GM19351 (cell line): ENCODE measurements at regions not wholly inside any gene's neighbourhood (a gene's known extent, or its start where the extent isn't known, plus 50 kb on each side); places are given as distances from the start of the nearest gene placed in this dataset.
"Not testable (repeated sequence)": the region's sequence is repeated elsewhere in the genome, so short reads cannot be mapped to it uniquely, and the experiment has no call there.

Experiments used
- ATAC-seq: cut with Tn5 transposase; IDR thresholded peaks from one replicate; pipeline ENCODE4 v1.9.1; 2021; ENCODE audit warnings: mild to moderate bottlenecking, moderate library complexity; ENCODE audit not compliant: unreplicated experiment

GRCh38 chr2:83224591-83225200 lies 1234.4 kb downstream of the SUCLG1 start:
- no peak for ATAC-seq

DNA sequence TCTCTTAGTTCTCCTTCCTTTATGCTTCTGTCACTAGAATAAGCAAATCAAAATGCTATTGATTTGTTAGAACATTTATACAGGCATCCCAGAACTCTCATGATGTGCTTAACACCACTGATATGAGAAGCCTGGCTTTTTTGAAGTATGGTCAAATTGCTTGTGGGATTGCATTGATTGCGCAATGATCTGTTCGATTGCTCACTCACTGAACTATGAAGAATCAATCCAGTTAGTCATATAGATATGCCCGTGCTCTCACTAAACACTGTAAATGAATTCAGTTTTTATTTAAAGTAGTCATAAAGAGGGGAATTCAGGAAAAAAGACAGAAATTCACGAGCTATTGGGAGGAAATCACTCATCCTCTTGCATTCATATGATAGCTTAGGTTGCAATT lies 1237.8 kb downstream of the SUCLG1 start:
- no peak for ATAC-seq

- ATAC-seq = no peak
Measured at GRCh38 chr2:83217854-83218253, 1241.2 kb downstream of the SUCLG1 start.

GRCh38 chr2:83196225-83196624 lies 1262.9 kb downstream of the SUCLG1 start:
- no peak for ATAC-seq

DNA sequence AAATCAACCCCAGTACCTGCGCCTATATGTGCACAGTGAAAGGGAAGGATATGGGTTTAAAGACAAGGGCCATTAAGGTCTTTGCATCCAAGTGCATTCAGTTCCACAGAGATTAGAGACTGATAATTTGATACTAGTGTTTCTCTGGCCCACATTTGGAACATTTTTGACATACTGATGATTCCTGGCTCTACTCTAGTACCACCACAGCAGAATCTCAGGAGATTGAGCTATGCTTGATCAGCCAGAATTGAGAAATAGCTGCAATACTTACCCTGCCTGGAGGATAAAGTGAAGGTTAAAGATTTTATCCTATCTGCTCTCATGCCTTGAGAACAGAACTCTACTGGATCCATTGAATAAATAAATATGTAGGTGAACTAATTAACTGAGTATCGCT lies 1267.8 kb downstream of the SUCLG1 start:
- no peak for ATAC-seq

- no peak for ATAC-seq
Measured at GRCh38 chr2:83186105-83186760, 1272.8 kb downstream of the SUCLG1 start.

DNA sequence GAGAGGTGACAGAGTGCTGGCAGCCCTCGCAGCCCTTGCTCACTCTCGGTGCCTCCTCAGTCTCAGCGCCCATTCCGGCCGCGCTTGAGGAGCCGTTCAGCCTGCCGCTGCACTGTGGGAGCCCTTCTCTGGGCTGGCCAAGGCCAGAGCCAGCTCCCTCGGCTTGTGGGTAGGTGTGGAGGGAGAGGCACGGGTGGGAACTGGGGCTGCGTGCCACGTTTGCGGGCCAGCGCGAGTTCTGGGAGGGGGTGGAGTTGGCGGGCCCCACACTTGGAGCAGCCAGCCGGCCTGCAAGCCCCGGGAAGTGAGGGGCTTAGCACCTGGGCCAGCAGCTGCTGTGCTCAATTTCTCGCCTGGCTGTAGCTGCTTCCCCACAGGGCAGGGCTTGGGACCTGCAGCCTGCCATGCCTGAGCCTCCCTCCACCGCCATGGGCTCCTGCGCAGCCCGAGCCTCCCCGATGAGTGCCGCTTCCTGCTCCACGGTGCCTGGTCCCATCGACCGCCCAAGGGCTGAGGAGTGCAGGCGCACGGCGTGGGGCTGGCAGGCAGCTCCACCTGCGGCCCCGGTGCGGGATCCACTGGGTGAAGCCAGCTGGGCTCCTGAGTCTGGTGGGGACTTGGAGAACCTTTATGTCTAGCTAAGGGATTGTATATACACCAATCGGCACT lies 1278.1 kb downstream of the SUCLG1 start:
- ATAC-seq = not testable (repeated sequence)

DNA sequence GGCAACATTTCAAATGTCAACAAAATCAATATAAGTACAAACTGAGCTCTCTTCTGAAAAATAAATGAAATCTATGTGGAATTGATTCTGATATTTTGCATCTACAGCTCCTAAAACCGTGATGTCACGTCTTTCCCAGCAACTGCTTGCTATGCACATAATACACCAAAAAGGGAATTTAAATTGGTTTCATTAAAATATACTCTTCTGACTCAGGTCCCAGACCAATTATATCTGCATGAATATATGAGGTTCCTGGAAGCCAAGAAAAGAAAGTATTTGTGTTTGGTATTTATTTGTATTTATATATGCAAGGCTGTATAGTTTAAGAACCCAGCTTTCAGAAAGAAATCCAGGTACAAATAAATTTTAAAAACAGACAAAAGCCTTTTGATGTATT lies 1282.5 kb downstream of the SUCLG1 start:
- no peak for ATAC-seq

DNA sequence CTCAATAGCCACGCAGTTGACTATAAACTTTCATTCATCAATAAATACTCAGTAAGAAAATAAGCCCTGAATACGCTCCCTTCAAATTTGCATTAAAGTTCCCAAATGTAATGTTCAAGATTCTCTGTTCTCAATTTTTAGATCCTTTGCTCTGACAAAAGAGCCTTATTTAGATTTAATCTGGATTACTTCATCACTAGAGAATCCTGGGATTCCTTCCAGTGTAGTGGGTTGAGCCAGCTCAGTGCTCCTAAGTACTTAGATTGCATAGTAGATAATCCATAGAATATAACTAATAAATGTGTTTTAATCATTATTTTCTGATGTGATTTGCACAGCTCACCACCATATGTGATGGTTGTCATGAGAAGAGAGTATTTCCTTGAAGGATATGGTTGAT lies 1286.2 kb downstream of the SUCLG1 start:
- ATAC-seq = no peak

GRCh38 chr2:83168377-83168776 lies 1290.7 kb downstream of the SUCLG1 start:
- no peak for ATAC-seq

GRCh38 chr2:83162421-83162820 lies 1296.7 kb downstream of the SUCLG1 start:
- no peak for ATAC-seq

GRCh38 chr2:83160571-83160970 lies 1298.5 kb downstream of the SUCLG1 start:
- no peak for ATAC-seq

DNA sequence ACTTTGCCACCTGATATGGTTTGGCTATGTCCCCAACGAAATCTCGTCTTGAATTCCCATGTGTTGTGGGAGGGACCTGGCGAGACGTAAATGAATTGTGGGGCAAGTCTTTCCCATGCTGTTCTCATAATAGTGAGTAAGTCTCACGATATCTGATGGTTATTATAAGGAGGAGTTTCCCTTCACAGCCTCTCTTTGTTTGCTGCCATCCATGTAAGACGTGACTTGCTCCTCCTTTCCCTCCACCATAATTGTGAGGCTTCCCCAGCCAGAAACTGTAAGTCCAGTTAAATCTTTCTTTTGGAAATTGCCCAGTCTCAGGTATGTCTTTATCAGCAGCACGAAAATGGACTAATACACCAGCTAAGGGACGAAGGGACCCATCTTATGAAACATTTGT lies 1303.3 kb downstream of the SUCLG1 start:
- no peak for ATAC-seq

- no peak for ATAC-seq
Measured at GRCh38 chr2:83143946-83144345, 1315.1 kb downstream of the SUCLG1 start.

GRCh38 chr2:83142934-83143333 lies 1316.1 kb downstream of the SUCLG1 start:
- ATAC-seq = no peak

DNA sequence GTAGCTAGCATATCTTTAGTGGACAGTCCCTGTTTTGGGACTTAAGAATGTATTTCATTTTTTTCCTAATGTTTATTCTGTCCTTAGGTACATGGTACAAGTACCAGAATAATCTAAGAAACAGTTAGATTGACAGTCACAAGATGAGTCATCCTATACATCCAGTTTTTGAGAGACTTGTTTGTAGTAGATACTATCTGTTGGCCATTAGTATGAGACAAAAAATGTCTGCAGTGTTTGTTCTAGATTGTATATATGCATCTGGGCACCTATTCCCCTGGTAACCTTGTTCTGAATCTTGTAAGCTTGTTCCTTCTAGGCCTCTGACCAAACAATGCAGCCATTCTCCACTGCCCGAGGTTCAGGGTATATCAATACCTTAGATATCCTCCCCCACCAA lies 1343.5 kb downstream of the SUCLG1 start:
- ATAC-seq = no peak

DNA sequence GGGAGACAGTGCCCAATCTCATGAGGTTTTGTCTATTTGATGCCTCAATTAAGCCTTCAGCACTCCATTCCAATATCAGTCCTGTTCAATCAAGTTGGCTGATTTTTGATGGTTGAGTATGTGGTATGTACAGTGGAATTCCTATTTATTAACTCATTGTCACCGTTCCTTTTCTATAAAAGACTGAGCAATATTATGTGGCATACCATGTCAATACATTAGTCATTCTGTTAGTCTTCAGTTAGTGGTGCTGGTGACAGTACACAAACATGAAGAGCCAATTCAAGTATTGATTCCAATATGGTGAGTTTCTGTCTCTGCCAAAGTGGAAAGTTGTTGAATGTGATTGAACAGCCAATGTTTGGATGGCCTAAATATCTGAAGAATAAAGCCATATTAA lies 1343.9 kb downstream of the SUCLG1 start:
- ATAC-seq = no peak

- ATAC-seq = no peak
Measured at GRCh38 chr2:83113953-83114352, 1345.1 kb downstream of the SUCLG1 start.

DNA sequence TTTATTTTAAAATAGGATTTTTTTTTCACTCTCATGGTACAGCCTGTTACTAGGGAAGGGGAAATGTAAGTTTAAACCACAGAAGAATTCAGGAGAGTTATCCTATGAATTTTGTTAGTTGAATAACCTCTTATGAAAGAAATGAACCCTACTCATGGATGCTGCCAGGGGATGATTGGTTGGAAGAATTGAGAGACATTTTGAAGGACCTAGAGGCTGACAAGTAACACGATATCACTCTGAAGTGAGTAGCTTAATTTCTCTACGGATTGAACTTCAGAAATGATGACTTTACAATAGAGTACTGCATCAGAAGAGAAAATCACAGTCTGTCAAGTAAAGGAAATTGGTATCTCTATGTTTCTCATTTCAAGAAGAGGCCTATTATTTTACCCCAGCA lies 1346.2 kb downstream of the SUCLG1 start:
- ATAC-seq = no peak

- no peak for ATAC-seq
Measured at GRCh38 chr2:83109284-83109683, 1349.8 kb downstream of the SUCLG1 start.

- no peak for ATAC-seq
Measured at GRCh38 chr2:83106853-83107252, 1352.2 kb downstream of the SUCLG1 start.

GRCh38 chr2:83104202-83104601 lies 1354.9 kb downstream of the SUCLG1 start:
- ATAC-seq = no peak
